Midbrain (tissue), 1 donor: ENCODE measurements at regions not wholly inside any gene's neighbourhood (a gene's known extent, or its start where the extent isn't known, plus 50 kb on each side); places are given as distances from the start of the nearest gene placed in this dataset.
"Not testable (repeated sequence)": the region's sequence is repeated elsewhere in the genome, so short reads cannot be mapped to it uniquely, and the experiment has no call there.

ENCODE experiments used
- DNase-seq: peaks from one replicate; lab custom pipeline; 2025; lab: John Stamatoyannopoulos, UW

- no peak for DNase-seq
Measured at GRCh38 chr2:180291552-180292421, 284.7 kb upstream of the CWC22 start.

GRCh38 chr2:180291060-180291459 is 284.0 kb upstream of the CWC22 start:
- no peak for DNase-seq

- DNase-seq: no peak
Measured at GRCh38 chr2:180289627-180290026, 282.5 kb upstream of the CWC22 start.

GRCh38 chr2:180279581-180279980 is 272.5 kb upstream of the CWC22 start:
- DNase-seq: no peak

GRCh38 chr2:180276733-180277132 is 269.6 kb upstream of the CWC22 start:
- no peak for DNase-seq

- DNase-seq: no peak
Measured at GRCh38 chr2:180268006-180268405, 260.9 kb upstream of the CWC22 start.

- DNase-seq: no peak
Measured at GRCh38 chr2:180261976-180262375, 254.9 kb upstream of the CWC22 start.

- DNase-seq: no peak
Measured at GRCh38 chr2:180258579-180258978, 251.5 kb upstream of the CWC22 start.

GRCh38 chr2:180258041-180258537 is 251.0 kb upstream of the CWC22 start:
- DNase-seq: no peak

GRCh38 chr2:180257247-180257646 is 250.2 kb upstream of the CWC22 start:
- DNase-seq: no peak

- DNase-seq: no peak
Measured at GRCh38 chr2:180255981-180256380, 248.9 kb upstream of the CWC22 start.

GRCh38 chr2:180254872-180255271 is 247.8 kb upstream of the CWC22 start:
- DNase-seq: no peak

- DNase-seq: no peak
Measured at GRCh38 chr2:180247658-180248057, 240.6 kb upstream of the CWC22 start.

- no peak for DNase-seq
Measured at GRCh38 chr2:180246268-180246667, 239.2 kb upstream of the CWC22 start.

GRCh38 chr2:180240774-180241173 is 233.7 kb upstream of the CWC22 start:
- no peak for DNase-seq

- no peak for DNase-seq
Measured at GRCh38 chr2:180238729-180239128, 231.6 kb upstream of the CWC22 start.

- not testable (repeated sequence) for DNase-seq
Measured at GRCh38 chr2:180236061-180236460, 229.0 kb upstream of the CWC22 start.

- not testable (repeated sequence) for DNase-seq
Measured at GRCh38 chr2:180235506-180235905, 228.4 kb upstream of the CWC22 start.

GRCh38 chr2:180234991-180235390 is 227.9 kb upstream of the CWC22 start:
- DNase-seq: not testable (repeated sequence)

- DNase-seq: no peak
Measured at GRCh38 chr2:180231015-180231414, 223.9 kb upstream of the CWC22 start.

- DNase-seq: no peak
Measured at GRCh38 chr2:180227461-180227860, 220.4 kb upstream of the CWC22 start.

GRCh38 chr2:180225118-180225517 is 218.0 kb upstream of the CWC22 start:
- DNase-seq: no peak

GRCh38 chr2:180222644-180223043 is 215.5 kb upstream of the CWC22 start:
- DNase-seq: no peak

- no peak for DNase-seq
Measured at GRCh38 chr2:180219491-180219890, 212.4 kb upstream of the CWC22 start.
